Motor neuron (in vitro differentiated cells): ENCODE measurements at regions not wholly inside any gene's neighbourhood (a gene's known extent, or its start where the extent isn't known, plus 50 kb on each side); places are given as distances from the start of the nearest gene placed in this dataset.
"Not testable (repeated sequence)": the region's sequence is repeated elsewhere in the genome, so short reads cannot be mapped to it uniquely, and the experiment has no call there.

Experiments used
- ATAC-seq, 8 experiments: fragments of 200-7000 bp; cut with Tn5 transposase; replicated peaks in 6 of 8; 2 replicates each; pipeline ENCODE4 v1.8.0; 2021; ENCODE audit warnings: mild to moderate bottlenecking in 8 of 8, moderate library complexity in 8 of 8
- H3K27ac ChIP-seq, 2 donors: fragments of 250-450 bp; sonication (Bioruptor Pico); 2 replicates each; pipeline ENCODE4 v1.9.0; 2021; ENCODE audit warnings: antibody characterized with exemption in 2 of 2, mild to moderate bottlenecking in 2 of 2, moderate library complexity in 1 of 2
- H3K4me1 ChIP-seq, 2 donors: fragments of 250-450 bp; sonication (Bioruptor Pico); replicated peaks in 1 of 2; 2 replicates each; pipeline ENCODE4 v1.6.1; 2021; ENCODE audit warnings: antibody characterized with exemption in 2 of 2, mild to moderate bottlenecking in 2 of 2, moderate library complexity in 1 of 2
- H3K4me3 ChIP-seq, 5 donors: fragments of 250-450 bp; sonication (Bioruptor Pico); 2 replicates each; pipeline ENCODE4 v1.9.0; 2021; ENCODE audit warnings: antibody characterized with exemption in 5 of 5, mild to moderate bottlenecking in 5 of 5, moderate library complexity in 4 of 5
- WGBS, 10 experiments: fragments of 450-650 bp; shearing (Covaris generic); methylation state at CpG; one replicate each; pipeline ENCODE4 v1.0.0; 2022; 5-methylcytosine and 5-hydroxymethylcytosine counted together
- in situ Hi-C, 9 experiments: fragments of 400-800 bp; cut with MboI; loops; one replicate each; pipeline ENCODE4 v1.15.0; 2021; ENCODE audit warnings: low sequenced_read_pairs in 9 of 9, low pct_unique_long_range_greater_than_20kb in 2 of 9; ENCODE audit not compliant: unreplicated experiment in 9 of 9

- in situ Hi-C loops = no loop called here
- 0 to 93% (median 33%) methylated on average over 1 to 4 of the region's 4 CpGs; no CpG with 5 or more reads in 1 of the 10 experiments for WGBS, 10 experiments
- Histone ChIP-seq H3K4me3 (no peak overlapping the region), H3K4me1 (no peaks in the 10 kb centered on the region), H3K27ac (no peak overlapping the region)
- peak in 1 of 8 experiments; percentile 17 for ATAC-seq
These were observed 217.3 kb upstream of the ERCC4 start for GRCh38 chr16:13702614-13703013.

GRCh38 chr16:13708347-13709120 is 211.4 kb upstream of the ERCC4 start:
- H3K4me1 ChIP-seq = peaks cover 8 to 13% of the 10 kb centered on the region in 2 donors
- WGBS, 10 experiments = 0 to 63% (median 22%) methylated on average over 1 to 2 of the region's 3 CpGs; no CpG with 5 or more reads in 1 of the 10 experiments
- no peak overlapping the region for H3K4me3 ChIP-seq
- H3K27ac ChIP-seq = peak overlapping the region in 1 of 2 donors; percentile 43
- peak in 4 of 8 experiments; percentile 20 to 73 (median 52) for ATAC-seq
- in situ Hi-C loops = no loop called here

DNA sequence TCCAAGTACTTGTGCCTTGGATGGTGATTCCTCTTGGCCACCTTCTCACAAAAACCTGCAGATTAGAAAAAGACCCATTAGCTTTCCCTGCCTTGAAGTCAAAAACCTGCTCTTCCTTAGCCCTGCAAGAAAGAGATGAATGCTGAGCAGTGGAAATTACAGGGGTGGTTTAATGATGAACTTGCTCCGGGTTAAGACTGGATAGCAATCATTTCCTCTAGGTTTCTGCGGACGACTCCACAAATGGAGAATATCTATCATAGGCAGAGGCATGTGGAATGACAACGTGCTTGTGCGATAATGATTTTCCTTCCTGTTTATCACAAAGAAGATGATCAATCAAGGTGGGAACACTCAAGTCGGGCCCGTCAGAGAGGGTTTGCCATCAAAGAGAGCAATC is 201.2 kb upstream of the ERCC4 start:
- 0 to 80% (median 34%) methylated on average over 2 to 6 of the region's 7 CpGs; no CpG with 5 or more reads in 5 of the 10 experiments for WGBS, 10 experiments
- H3K4me3 ChIP-seq = no peak overlapping the region
- no peak overlapping the region for H3K27ac ChIP-seq
- H3K4me1 ChIP-seq = peaks cover 5 to 6% of the 10 kb centered on the region in 2 donors
- peak in 4 of 8 experiments; percentile 52 to 80 (median 74) for ATAC-seq
- in situ Hi-C loops = no loop called here

DNA sequence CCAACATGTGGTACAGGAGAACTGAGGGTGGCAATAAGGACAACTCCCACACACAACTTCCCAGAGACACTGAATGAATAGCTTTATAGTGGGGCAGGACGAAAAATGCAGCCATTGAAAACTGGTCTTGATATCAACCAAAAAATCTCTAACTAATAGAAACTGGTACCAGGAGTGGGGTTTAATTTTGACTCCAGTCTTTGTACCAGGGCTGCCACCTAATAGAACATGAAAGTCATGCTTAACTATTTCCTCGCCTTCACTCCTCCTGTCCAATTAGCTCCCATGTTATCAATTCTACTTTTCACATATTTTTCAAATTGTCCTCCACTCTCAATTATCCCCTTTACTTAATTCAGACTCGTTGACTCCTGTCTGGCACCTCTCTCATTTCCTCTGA is 192.0 kb upstream of the ERCC4 start:
- WGBS, 10 experiments = 5 to 94% (median 43%) methylated on average over 1 to 2 of the region's 3 CpGs
- ATAC-seq = no peak
- H3K27ac ChIP-seq = no peak overlapping the region
- in situ Hi-C loops = no loop called here
- no peak overlapping the region for H3K4me3 ChIP-seq
- H3K4me1 ChIP-seq = no peaks in the 10 kb centered on the region

GRCh38 chr16:13733561-13733960 is 186.4 kb upstream of the ERCC4 start:
- ATAC-seq = no peak
- Histone ChIP-seq H3K4me1 (no peaks in the 10 kb centered on the region), H3K4me3 (no peak overlapping the region), H3K27ac (no peak overlapping the region)
- in situ Hi-C loops = no loop called here
- 0 to 92% (median 66%) methylated on average over 1 to 3 of the region's 3 CpGs for WGBS, 10 experiments

GRCh38 chr16:13739621-13740373 is 180.2 kb upstream of the ERCC4 start:
- 0 to 100% (median 59%) methylated on average over 1 to 7 of the region's 14 CpGs; no CpG with 5 or more reads in 3 of the 10 experiments for WGBS, 10 experiments
- H3K4me1 ChIP-seq, in situ Hi-C loops, H3K27ac ChIP-seq, ATAC-seq, H3K4me3 ChIP-seq: not testable (repeated sequence)

DNA sequence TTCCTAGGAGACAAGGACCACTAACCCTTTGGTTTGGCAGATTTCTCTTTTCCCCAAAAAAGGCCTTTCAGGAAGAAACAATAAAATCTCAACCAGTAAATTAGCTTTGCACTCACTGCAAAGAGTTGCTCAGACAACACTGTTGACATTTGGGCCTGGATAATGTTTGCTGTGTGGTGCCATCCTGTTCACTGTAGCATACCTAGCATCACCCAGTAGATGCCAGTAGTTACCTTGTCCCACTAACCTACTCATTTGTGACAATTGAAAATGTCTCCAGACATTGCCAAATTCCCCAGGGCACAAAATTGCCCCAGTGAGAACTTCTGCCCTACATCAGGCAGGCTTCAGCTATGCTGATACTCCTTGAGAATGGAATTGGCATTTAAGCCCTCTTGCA is 177.0 kb upstream of the ERCC4 start:
- H3K27ac ChIP-seq = no peak overlapping the region
- peak in 1 of 8 experiments; percentile 65 for ATAC-seq
- H3K4me1 ChIP-seq = no peaks in the 10 kb centered on the region
- no peak overlapping the region for H3K4me3 ChIP-seq
- in situ Hi-C loops = no loop called here

DNA sequence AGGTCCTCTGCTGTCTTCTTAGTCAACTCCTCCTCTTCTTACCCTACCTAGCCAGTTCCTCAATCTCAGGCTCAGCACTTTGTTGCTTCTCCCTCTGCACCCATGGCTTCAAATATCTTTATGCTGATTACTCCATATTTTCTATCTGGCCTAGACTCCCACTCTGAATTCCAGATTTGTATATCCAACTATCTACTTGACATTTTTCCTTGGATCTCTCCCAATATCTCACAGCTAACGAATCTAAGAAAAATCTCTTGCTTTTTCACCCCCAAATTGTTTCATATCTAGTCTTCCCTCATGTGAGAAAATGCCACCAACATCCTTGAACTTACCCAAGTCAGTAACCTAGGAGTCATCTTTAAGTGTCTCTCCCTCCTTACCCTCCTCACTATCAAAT is 176.4 kb upstream of the ERCC4 start:
- ATAC-seq = no peak
- WGBS, 10 experiments = 20 to 92% (median 68%) methylated on average over 1 of the region's 1 CpG; no CpG with 5 or more reads in 4 of the 10 experiments
- no peak overlapping the region for H3K4me3 ChIP-seq
- in situ Hi-C loops = no loop called here
- H3K4me1 ChIP-seq = no peaks in the 10 kb centered on the region
- no peak overlapping the region for H3K27ac ChIP-seq

GRCh38 chr16:13756411-13757140 is 163.4 kb upstream of the ERCC4 start:
- peak in 1 of 8 experiments; percentile 32 for ATAC-seq
- Histone ChIP-seq H3K4me1 (peaks cover 0 to 3% of the 10 kb centered on the region in 2 donors), H3K4me3 (no peak overlapping the region), H3K27ac (no peak overlapping the region)
- 9 to 100% (median 45%) methylated on average over 1 to 13 of the region's 14 CpGs for WGBS, 10 experiments
- in situ Hi-C loops = loop anchor here in 2 of 9 experiments (25.0 kb wide), 2 partner anchors 869 to 1669 kb away; no protein-coding TSS in a partner anchor

- H3K4me1 ChIP-seq = peaks cover 4 to 6% of the 10 kb centered on the region in 2 donors
- no peak for ATAC-seq
- no peak overlapping the region for H3K27ac ChIP-seq
- WGBS, 10 experiments = 0 to 100% (median 74%) methylated on average over 1 to 2 of the region's 2 CpGs; no CpG with 5 or more reads in 4 of the 10 experiments
- in situ Hi-C loops = loop anchor here in 2 of 9 experiments (25.0 kb wide), 2 partner anchors 879 to 1679 kb away; no protein-coding TSS in a partner anchor
- no peak overlapping the region for H3K4me3 ChIP-seq
These were observed 153.6 kb upstream of the ERCC4 start for GRCh38 chr16:13766334-13766733.

GRCh38 chr16:13767215-13767614 is 152.7 kb upstream of the ERCC4 start:
- Histone ChIP-seq H3K27ac (no peak overlapping the region), H3K4me3 (no peak overlapping the region), H3K4me1 (peaks cover 4 to 6% of the 10 kb centered on the region in 2 donors)
- 0 to 86% (median 58%) methylated on average over 1 to 7 of the region's 7 CpGs; no CpG with 5 or more reads in 1 of the 10 experiments for WGBS, 10 experiments
- ATAC-seq = peak in 6 of 8 experiments; percentile 80 to 100 (median 94)
- in situ Hi-C loops = loop anchor here in 2 of 9 experiments (25.0 kb wide), 2 partner anchors 880 to 1680 kb away; no protein-coding TSS in a partner anchor

DNA sequence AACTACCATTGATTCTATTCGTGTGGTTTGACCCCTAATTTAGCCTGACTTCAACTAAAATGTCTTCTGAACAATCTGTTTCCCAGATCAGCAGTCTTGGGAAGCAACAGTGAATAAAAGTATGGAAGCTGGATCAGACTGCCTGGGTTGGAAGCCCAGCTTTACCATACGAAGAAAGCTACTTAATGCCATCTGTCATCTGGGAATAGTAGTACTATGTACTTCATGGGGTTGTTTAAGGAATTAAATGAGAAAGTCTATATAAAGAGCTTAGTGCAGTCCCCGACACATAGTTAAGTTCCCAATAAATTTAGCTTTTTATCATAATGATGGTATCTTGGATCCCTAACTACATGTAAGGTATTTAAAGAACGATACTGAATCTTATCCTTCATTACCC is 151.5 kb upstream of the ERCC4 start:
- no peak for ATAC-seq
- H3K4me1 ChIP-seq = peaks cover 4 to 6% of the 10 kb centered on the region in 2 donors
- H3K27ac ChIP-seq = no peak overlapping the region
- WGBS, 10 experiments = 0 to 100% (median 37%) methylated on average over 1 to 4 of the region's 4 CpGs
- H3K4me3 ChIP-seq = no peak overlapping the region
- in situ Hi-C loops = loop anchor here in 2 of 9 experiments (25.0 kb wide), 2 partner anchors 881 to 1681 kb away; no protein-coding TSS in a partner anchor
